ENCODE measurements at regions not wholly inside any gene's neighbourhood (a gene's known extent, or its start where the extent isn't known, plus 50 kb on each side); places are given as distances from the start of the nearest gene placed in this dataset.

GRCh38 chr4:22237155-22237751, 278.6 kb downstream of the ADGRA3 start:
- DNase-seq (ENCODE audit: missing footprints) (no peak), ATAC-seq (peak; percentile 22)
- intact Hi-C loops (cut with DNase I) = no loop called here

DNA sequence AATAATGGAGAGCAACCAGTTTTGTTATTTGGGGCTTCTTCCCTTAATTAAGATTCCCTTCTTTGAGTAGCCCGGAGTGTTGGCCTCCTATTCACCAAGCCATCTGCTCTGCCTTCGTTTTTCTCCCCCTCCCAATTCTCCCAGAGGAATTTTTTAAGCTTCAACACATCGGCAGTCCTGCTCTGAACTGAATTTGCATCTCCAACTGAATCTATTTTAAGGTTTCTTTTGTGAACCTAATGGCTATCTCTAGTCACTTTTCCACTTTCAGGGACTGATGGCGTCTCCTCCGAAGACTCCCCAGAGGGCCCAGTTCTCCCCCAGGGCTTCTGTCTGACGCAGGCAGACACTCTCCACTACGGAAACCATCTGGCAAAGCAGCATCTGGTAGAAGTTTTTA, 280.2 kb downstream of the ADGRA3 start:
- intact Hi-C loops (cut with DNase I) = no loop called here
- DNase-seq (ENCODE audit: missing footprints) (no peak), ATAC-seq (peak; percentile 63)

DNA sequence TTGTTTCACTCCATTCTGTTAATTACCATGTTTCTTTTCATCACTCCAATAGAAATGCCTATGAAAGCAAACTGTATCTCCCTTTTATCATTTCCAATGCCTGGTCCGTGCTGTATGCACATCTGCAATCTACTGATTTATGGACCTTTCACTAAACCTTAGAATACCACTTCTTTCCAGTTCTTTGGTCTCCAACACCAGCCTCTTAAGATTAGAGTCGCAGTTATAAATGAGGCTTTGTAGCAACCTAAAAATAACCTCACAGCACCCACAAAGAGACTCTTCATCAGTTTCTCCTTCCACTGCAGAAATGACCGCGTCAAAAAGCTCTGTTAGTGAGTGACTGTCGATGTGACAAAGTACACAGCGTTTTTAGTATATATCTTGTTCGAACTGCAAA, 282.6 kb downstream of the ADGRA3 start:
- ATAC-seq (no peak), DNase-seq (ENCODE audit: missing footprints) (no peak)
- intact Hi-C loops (cut with DNase I) = no loop called here

GRCh38 chr4:22220965-22221364, 272.4 kb upstream of the KCNIP4 start:
- ATAC-seq (no peak), DNase-seq (ENCODE audit: missing footprints) (no peak)
- intact Hi-C loops (cut with DNase I) = no loop called here

DNA sequence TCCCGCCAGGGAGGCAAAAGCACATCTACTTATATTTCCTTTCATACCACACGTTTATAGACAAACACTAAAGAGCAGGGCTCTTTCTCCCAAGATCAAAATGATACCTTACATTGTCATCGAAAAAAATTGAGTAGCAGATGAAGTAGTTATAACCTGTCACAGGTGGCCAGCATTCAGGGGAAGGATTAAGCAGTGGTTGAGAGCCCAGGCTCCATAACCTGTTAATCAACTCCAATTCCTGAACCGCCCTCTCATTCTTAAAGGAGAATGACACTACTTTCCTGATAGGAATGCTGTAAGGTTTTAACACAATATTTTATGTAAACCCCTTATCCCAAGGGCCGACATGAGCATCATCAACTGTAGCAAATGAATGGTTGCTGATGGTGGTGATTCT, 268.9 kb upstream of the KCNIP4 start:
- intact Hi-C loops (cut with DNase I) = no loop called here
- ATAC-seq (no peak), DNase-seq (ENCODE audit: missing footprints) (no peak)

DNA sequence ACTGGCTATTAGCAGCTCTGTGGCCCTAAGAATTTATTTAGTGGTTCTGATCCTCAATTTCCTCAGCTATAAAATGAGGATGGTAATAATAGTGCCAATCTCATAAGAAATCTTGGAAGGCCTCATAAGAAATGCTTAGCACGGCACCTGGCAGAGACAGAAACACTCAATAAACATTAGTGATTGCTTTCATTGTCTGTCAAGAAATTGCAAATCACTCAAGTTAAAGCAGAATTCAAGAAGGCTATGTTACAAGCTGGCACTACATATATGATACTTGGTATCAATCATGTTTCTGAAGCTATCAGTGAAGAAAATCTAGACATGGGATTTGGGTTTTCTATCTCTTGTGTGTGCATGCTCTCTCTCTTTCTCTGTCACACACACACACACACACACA, 267.7 kb upstream of the KCNIP4 start:
- ATAC-seq (no peak), DNase-seq (ENCODE audit: missing footprints) (no peak)
- intact Hi-C loops (cut with DNase I) = no loop called here

DNA sequence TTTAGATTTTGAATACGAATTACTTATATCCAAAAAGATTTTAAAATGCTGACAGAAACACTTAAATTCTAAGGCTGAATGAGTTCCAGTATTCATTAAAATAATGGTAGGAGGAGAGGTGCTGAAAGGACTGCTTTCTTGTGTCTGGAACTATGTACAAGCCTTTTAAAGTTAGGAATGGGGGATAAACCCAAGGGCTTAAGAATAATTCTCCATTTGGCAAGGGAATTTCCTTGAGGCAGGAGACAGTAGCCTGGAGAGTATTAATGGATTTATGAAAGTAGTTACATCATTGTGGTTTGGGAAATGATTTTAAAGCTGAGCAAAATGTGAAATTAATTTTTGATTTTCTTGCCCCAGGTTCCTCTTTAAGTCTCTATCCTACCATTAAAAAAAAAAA, 266.5 kb upstream of the KCNIP4 start:
- DNase-seq (ENCODE audit: missing footprints) = no peak
- no peak for ATAC-seq
- intact Hi-C loops (cut with DNase I) = no loop called here

GRCh38 chr4:22203711-22204011, 255.1 kb upstream of the KCNIP4 start:
- ATAC-seq (no peak), DNase-seq (ENCODE audit: missing footprints) (no peak)
- intact Hi-C loops (cut with DNase I) = no loop called here

DNA sequence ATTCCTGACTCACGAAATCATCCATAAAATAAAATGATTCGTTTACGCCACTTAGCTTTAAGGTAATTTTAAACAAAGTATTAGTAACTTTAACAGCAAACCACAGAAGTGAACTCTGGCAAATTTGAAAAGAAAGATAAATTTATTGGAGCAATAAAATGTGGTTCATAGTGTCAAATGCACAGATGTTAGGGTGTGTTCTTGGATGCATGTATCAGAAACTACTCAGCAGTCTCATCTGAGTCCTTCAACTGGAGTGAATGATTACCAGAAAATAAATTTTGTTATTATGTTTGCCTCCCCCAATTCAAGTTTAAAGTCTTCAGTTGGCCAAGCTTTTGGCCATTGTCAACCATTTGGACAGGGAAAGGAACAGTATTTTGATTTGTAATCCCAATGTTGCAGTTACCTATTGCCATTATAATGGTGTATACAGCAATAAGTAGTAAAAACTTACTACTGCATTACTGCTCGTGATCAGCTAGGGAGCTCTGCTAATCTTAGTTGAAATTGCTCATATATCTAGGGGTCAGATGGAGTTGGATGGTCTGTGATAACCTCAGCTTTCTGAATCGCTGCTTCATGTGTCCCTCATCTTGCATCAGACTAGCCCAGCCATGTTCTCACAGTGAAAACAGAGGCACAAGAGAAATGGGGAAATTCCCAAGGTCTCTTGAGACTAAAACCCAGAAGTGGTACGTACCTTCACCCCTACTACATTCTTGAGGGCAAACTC, 254.6 kb upstream of the KCNIP4 start:
- intact Hi-C loops (cut with DNase I) = no loop called here
- ATAC-seq (no peak), DNase-seq (ENCODE audit: missing footprints) (no peak)

DNA sequence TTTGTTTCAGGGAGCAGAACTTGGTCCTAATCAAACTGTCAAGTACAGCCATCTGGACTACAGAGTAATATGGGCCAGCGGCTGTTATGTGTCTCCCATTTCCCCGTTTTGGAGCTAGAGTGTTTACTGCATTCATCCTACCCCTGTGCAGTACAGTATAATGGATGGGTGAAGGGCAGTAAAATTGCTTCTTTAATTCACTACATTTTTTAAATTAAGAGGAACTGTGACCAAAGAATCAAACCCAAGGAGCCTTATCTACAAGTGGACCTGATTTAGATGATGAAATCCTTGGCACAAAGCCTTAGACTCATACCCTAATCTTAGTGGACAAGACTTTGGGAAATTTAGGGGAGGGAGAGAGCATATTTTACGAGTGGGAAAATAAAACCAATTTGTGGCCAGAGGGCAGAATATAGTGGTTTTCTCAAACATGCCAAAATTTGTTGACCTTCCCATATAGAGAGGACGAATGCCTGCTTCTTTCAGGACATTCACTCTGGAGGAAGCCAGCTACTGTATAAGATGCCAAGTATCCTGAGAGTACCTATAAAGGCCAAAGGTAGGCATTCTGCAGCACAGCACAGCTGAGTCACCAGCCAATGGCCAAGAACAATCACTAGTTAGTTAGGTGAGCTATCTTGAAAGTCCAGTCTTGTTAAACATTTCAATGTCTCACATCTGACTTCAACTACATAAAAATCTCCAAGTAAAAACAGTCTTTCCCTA, 253.8 kb upstream of the KCNIP4 start:
- intact Hi-C loops (cut with DNase I) = no loop called here
- DNase-seq (ENCODE audit: missing footprints) (no peak), ATAC-seq (no peak)

DNA sequence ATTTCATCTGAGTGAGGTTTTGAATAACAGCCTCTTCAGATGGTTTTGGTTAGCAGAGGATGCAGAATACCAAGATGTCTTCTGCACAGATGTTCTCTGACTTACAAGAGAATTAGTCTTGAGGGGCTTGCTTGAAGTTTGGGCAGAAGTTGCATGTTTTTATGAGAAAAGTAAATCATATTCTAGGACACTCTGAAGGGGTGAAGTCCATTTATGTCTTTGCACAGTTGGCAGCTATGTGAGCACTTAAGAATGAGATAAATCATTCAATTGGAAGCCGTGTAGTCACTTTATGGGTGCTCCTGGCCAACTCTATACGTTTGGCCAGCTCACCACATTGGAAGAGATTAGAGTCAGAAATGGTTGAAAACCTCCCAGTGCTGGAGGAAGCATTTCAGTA, 252.7 kb upstream of the KCNIP4 start:
- no peak for ATAC-seq
- intact Hi-C loops (cut with DNase I) = no loop called here
- no peak for DNase-seq (ENCODE audit: missing footprints)

DNA sequence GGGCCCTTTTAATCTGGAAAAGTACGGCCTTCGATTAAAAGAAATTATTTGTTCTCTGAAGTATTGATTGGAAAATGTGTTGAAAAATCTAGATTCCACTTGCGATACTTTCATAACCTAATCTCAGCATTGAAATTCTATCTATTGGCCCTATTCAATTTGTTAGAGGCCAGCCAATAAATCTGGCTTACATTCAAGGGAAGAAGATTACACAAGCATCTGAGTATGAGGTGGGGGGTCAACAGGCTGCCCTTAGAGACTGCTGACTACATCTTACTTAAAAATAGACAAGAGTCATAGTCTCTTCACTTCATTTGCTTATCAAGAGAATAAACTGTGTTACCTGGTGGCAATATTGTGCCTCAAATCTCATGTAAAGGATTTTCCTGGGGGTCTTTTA, 248.0 kb upstream of the KCNIP4 start:
- DNase-seq (ENCODE audit: missing footprints) (no peak), ATAC-seq (no peak)
- intact Hi-C loops (cut with DNase I) = no loop called here

GRCh38 chr4:22192084-22192511, 243.5 kb upstream of the KCNIP4 start:
- intact Hi-C loops (cut with DNase I) = no loop called here
- no peak for ATAC-seq

DNA sequence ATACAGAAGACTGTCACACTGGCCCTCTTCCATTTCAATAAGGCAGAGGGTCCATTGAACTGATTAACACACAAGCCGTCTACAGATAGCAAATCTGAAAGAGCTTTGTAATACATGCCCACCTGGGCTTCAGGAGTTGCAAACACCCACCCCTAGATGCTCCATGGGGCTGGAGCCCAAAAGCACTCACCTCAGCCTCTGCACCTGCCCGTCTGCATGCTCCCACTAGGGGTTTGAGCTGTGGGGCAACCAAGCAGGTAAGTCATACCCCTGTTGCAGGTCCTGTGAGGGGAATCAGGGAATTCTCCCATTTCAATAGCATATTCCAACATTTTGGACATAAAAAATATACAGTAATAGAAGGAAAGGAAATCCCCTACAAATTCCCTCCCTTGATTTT, 243.0 kb upstream of the KCNIP4 start:
- DNase-seq (ENCODE audit: missing footprints) (no peak), ATAC-seq (no peak)
- intact Hi-C loops (cut with DNase I) = no loop called here

More at GRCh38 chr4:22192084-22192511, 243.5 kb upstream of the KCNIP4 start:
- DNase-seq (ENCODE audit: missing footprints) = no peak

- intact Hi-C loops (cut with DNase I) = no loop called here
- ATAC-seq (no peak), DNase-seq (ENCODE audit: missing footprints) (no peak)
These were observed 242.3 kb upstream of the KCNIP4 start for GRCh38 chr4:22190855-22191254.

- DNase-seq (ENCODE audit: missing footprints) (no peak), ATAC-seq (no peak)
- intact Hi-C loops (cut with DNase I) = no loop called here
These were observed 238.7 kb upstream of the KCNIP4 start for GRCh38 chr4:22187203-22187820.

DNA sequence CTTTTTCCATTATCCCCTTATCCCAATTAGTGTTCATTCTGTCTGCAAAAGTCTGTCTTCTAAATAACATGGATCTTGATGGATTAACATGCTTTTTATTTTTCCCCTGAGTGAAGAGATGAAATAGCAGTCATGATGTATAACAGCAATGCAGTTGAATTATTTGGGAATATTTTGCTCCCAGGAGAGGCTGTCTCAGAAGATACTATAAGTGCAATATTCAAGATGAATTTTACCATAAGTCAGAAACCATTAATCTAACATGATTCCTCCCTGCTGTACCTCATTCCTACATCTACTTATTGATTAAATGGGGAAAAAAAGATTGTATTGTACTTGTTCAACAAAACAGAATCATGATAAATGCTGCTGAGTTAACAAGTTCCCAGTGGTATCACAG, 233.2 kb upstream of the KCNIP4 start:
- intact Hi-C loops (cut with DNase I) = no loop called here
- ATAC-seq = no peak
- no peak for DNase-seq (ENCODE audit: missing footprints)

DNA sequence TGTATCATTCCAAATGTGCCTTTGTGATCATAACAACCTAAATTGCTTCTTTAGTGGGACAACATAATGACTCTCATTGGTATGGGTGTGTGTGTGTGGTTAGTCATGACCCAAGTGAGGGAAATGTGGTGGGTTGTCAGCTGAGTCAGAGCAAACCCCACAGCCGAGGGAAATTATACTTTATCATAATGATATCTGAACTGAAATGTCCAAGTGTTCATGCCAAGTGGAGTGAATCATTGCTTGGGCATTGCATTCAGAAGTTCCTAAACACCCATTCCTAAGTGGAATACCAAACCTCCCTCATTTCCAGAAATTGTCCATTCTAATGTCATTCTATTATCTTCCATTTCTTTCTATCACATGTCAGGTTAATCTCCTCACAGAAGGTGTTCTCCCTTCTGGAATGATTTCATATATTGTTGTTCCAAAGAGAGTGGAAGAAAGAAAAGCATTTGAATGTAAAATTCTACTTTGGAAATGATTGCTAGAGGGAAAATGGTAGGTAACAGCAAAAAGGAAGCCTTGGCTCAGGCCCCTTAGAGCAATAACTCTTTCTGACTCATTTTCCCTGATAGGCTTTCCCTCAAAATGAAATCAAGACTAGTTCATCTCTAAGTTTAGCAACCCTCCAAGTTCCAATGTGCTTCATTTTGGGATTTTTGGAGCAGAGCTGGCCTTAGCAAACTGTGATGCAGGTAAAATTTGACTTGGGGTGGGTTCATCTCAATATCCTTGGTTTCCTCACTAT, 230.7 kb upstream of the KCNIP4 start:
- ATAC-seq (no peak), DNase-seq (ENCODE audit: missing footprints) (no peak)
- intact Hi-C loops (cut with DNase I) = no loop called here

DNA sequence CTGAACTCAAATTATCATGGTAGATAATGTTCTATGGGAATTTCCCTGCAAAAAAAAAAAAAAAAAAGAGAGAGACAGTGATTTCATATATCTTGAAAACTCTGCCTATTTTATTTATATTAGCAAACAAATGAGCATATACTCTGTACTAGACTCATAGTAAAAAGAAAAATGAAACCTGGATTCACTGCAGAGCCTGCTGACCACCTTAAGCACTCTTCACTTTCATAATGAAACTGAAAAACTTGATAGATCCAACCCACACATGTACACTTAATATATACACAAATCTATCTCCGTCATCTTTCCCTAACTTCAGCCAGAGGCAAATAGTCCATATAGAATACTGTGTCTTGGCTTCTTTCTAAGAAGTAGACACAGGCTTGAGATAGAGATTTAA, 226.1 kb upstream of the KCNIP4 start:
- no peak for ATAC-seq
- intact Hi-C loops (cut with DNase I) = no loop called here
- no peak for DNase-seq (ENCODE audit: missing footprints)
